LNCAP (cell line): ENCODE measurements at regions not wholly inside any gene's neighbourhood (a gene's known extent, or its start where the extent isn't known, plus 50 kb on each side); places are given as distances from the start of the nearest gene placed in this dataset.

Experiments
- TF ChIP-seq, protein P1 (sequence below): fragments of 450-650 bp; IDR thresholded peaks from 2 replicates; pipeline ENCODE4 v1.5.1; 2017; ENCODE audit warnings: mild to moderate bottlenecking

DNA sequence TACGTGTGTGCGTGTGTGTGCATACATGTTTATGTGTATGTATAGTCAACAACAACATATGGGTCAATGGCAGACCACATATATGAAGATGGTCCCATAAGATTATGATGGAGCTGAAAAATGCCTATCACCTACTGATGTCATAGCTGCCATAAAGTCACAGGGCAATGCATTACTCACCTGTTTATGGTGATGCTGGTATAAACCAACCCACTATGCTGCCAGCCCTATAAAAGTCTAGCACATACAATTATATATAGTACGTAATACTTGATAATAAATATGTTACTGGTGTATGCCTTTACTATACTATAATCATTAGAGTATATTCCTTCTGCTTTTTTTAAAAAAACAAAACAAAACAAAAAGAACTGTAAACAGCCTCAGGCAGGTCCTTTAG is 148.4 kb upstream of the ARID1B start:
- TF ChIP-seq, protein P1, sequence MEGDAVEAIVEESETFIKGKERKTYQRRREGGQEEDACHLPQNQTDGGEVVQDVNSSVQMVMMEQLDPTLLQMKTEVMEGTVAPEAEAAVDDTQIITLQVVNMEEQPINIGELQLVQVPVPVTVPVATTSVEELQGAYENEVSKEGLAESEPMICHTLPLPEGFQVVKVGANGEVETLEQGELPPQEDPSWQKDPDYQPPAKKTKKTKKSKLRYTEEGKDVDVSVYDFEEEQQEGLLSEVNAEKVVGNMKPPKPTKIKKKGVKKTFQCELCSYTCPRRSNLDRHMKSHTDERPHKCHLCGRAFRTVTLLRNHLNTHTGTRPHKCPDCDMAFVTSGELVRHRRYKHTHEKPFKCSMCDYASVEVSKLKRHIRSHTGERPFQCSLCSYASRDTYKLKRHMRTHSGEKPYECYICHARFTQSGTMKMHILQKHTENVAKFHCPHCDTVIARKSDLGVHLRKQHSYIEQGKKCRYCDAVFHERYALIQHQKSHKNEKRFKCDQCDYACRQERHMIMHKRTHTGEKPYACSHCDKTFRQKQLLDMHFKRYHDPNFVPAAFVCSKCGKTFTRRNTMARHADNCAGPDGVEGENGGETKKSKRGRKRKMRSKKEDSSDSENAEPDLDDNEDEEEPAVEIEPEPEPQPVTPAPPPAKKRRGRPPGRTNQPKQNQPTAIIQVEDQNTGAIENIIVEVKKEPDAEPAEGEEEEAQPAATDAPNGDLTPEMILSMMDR, result no peak

DNA sequence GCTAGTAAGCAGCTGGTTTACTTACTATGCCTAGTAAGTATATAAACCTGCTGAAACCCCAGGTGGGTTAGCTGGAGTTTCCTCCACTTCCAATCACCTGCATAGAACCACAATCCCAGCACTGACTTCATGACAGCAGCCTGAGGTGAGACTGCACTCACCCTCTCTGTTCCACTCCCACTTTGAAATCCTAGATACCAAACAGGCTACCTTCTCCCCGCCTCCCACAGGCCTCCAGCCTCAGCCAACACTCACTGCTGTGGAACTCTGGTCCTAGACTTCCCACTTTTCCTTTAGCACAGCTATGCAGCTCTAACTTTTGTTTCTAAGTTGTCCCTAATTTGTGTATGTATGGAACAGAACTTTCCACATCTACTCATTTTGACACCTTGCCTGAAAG is 149.7 kb upstream of the ARID1B start:
- TF ChIP-seq, protein P1, result no peak

DNA sequence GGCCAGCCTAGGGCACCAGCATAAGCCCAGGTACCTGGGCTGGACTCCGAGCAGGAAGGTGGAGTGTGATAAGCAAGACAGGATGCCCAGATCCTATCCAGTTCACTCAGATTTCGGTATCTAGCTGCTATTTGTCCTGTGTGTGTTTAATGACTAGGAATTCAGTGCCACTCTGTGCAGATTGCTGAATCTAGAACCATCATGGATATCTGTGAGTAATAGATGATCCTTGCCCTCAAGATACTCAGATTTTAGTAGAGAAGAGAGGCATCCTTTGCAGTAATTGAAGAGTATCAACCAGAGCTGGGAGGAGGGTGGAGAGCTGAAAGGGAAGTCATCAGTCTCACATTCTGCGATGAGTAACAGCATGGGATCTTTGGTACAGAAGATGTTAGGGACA is 155.0 kb upstream of the ARID1B start:
- TF ChIP-seq, protein P1, result no peak

DNA sequence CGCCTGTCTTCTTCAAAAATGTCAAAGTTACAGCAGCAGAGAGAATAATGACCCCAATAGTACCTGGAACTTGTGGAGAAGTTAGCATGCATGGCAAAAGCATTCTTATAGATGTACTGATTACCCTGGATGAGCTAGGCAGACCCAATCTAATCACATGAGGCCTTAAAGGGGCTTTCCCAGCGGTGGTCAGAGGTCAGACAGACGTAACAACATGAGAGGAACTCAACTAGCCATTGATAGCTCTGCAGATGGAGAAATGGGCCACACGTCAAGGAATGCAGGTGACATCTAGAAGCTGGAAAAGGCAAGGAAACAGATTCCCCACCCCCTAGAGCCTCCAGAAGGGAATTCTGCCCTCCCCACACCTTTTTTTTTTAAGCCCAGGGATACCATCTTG is 156.8 kb upstream of the ARID1B start:
- TF ChIP-seq, protein P1, result no peak

DNA sequence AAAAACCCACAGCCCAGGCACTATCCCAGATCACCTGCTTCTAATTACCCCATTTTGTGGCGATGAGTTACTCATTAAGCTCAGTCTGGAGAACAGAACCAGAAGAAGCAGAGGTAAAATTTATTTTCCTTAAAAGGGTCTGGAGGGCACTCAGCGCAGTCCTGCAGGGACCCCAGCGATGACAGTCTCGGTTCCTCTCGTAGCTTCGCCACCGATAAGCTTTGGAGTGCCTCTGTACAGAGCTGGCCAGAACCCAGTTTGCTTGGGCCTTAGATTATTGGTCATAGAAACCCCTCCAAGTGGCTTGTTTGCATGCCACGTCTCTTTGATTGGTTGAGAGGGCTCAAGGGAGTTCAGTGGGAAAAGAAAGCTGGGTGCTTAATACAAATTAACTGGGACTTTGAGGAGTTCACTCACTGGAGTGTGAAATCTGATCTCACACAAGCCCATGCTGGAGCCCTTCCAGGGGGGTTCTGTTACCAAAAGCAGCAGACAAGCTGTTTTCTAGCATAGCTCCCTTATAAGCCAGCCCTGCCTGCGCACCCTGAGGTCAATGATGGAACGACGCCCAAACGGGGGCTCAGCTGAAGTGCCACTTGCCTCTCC is 158.5 kb upstream of the ARID1B start:
- TF ChIP-seq, protein P1, result no peak

DNA sequence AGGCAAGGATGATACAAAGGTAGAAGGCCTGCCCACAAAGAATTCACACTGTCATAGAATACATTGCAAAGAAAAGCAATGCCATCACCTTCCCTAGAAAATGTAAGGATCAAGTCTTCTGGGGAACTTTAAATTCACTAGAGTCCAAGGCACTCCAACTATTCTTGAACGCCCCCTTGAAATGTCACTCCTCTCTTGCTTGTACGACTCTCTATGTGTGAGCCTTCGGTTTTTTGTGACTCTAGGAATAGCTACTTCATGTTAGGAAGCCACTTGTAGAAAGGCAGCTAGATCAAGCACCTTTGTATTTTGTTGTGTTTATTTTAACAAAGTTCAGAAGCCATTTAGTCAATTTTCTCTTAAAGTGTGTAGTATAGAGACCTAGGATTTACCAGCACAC is 159.2 kb upstream of the ARID1B start:
- TF ChIP-seq, protein P1, result no peak

DNA sequence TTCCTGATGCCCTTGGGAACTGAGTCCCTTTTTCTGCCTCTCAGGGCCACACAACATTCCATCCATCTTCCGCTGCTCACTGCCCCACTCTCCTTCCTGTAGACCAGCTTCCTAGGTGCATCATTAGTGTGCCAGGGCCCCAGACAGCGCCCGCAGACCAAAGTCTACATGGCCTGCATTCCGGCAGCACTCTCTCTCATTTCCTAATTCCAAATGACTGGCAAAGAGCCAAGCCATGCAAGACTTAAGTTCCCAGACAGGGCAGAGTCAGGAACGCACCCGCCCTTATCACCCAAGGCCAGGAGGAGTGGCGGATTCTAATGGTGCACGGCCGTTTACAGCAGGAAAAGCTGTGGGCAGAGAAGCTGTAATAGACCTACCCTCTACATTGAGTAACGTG is 159.8 kb upstream of the ARID1B start:
- TF ChIP-seq, protein P1, result no peak

DNA sequence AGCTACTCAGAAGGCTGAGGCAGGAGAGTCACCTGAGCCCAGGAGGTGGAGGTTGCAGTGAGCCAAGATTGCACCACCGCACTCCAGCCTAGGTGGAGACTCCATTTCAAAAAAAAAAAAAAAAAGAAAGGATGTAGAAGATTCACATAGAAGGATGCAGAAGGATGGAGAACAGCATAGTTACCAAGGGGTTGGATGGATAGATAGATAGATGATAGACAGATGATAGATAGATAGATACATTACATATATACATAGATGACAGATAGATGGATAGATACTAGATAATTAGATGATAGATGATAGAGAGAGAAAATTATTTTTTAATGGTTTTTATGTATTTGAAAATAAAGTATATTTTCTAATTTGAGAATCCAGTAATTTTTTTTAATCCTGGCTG is 160.7 kb upstream of the ARID1B start:
- TF ChIP-seq, protein P1, result no peak
